ENCODE measurements at regions not wholly inside any gene's neighbourhood (a gene's known extent, or its start where the extent isn't known, plus 50 kb on each side); places are given as distances from the start of the nearest gene placed in this dataset.
"Not testable (repeated sequence)": the region's sequence is repeated elsewhere in the genome, so short reads cannot be mapped to it uniquely, and the experiment has no call there.

DNA sequence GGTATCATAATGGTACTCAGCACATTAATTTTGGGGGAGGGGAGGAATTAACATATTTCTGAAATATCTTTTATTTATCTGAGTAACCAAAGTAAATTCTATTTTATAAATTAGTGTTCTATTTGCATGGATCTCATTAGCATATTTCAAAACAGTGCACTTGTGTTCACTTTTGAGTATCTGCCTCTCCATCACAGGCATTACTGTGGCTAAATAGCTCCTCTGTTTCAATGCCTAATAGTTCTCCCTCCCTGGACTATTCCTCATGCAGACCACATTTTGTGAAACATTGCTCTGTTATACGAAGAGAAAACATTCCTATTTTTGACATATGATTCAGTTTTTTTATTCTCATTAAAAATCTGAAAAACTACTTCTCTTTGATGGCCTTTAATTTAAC, 1127.8 kb downstream of the TUSC7 start:
- Mint-ChIP-seq H3K9me3 (peaks cover 0 to 10% (median 2%) of the 10 kb centered on the region in 9 donors), H3K4me3 (no peak overlapping the region), H3K4me1 (no peaks in the 10 kb centered on the region), H3K27ac (no peak overlapping the region), H3K36me3 (no peaks in the 10 kb centered on the region), H3K27me3 (no peaks in the 10 kb centered on the region)
- ATAC-seq (no peak), DNase-seq (no peak)
- POLR2A ChIA-PET: no interaction called here

- POLR2A ChIA-PET: no interaction called here
Measured at GRCh38 chr3:117842086-117842485, 1132.5 kb downstream of the TUSC7 start.

GRCh38 chr3:117843356-117843755, 1133.8 kb downstream of the TUSC7 start:
- no peaks in the 10 kb centered on the region for H3K27me3 Mint-ChIP-seq
- POLR2A ChIA-PET: no interaction called here
- no peak overlapping the region for H3K4me3 Mint-ChIP-seq
- H3K27ac Mint-ChIP-seq: no peak overlapping the region
- H3K4me1 Mint-ChIP-seq: no peaks in the 10 kb centered on the region
- peaks cover 0 to 3% (median 0%) of the 10 kb centered on the region in 9 donors for H3K9me3 Mint-ChIP-seq
- no peak for ATAC-seq
- H3K36me3 Mint-ChIP-seq: no peaks in the 10 kb centered on the region
- DNase-seq: no peak

More at GRCh38 chr3:117842086-117842485, 1132.5 kb downstream of the TUSC7 start:
- Mint-ChIP-seq H3K4me1 (no peaks in the 10 kb centered on the region), H3K4me3 (no peak overlapping the region), H3K27ac (no peak overlapping the region), H3K36me3 (no peaks in the 10 kb centered on the region), H3K9me3 (peaks cover 0 to 8% (median 1%) of the 10 kb centered on the region in 9 donors), H3K27me3 (no peaks in the 10 kb centered on the region)
- no peak for DNase-seq
- no peak for ATAC-seq

DNA sequence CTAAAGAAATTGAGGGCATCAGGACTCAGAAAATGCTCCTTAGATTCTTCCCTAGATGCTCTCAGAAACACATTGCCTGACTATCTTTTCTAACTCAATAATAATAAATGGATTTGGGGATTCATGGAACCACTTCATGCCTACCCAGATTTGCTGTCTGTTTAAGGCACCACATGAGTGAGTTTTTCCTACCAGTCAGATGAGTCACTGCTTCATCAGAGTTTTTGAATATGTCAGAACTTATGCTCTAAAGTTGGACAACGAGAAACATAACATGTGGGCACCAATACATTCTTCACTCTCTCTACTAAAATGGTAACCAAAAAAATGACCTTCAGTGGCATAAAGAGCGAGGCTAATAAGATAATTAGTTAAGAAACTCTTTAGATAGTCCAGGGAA, 1135.1 kb downstream of the TUSC7 start:
- DNase-seq: no peak
- H3K9me3 Mint-ChIP-seq: peaks cover 0 to 3% (median 0%) of the 10 kb centered on the region in 9 donors

DNA sequence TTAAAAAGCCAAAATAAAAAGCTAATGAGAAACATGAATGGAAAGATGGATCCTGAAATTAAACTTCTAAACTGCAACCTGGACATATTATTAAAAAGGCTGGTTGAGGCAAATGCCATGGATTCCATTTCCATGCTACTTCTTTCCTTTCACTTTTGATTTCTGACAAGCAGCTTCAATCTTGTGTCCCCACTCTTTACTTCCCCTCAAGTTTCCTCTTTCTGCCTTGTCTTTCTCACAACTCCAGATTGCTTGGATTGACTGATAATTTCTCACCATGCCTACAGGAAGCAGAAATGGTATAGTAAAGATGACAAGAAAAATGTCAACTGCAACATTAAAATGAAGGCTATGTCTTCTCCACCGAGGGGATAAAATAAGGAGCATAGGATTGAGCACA, 1136.7 kb downstream of the TUSC7 start:
- no peak for DNase-seq
- no peak overlapping the region for H3K4me3 Mint-ChIP-seq

More for the DNA sequence above, 1135.1 kb downstream of the TUSC7 start:
- no peak for ATAC-seq
- no peaks in the 10 kb centered on the region for H3K36me3 Mint-ChIP-seq
- no peaks in the 10 kb centered on the region for H3K4me1 Mint-ChIP-seq
- H3K27me3 Mint-ChIP-seq: no peaks in the 10 kb centered on the region
- H3K4me3 Mint-ChIP-seq: no peak overlapping the region
- POLR2A ChIA-PET: no interaction called here
- no peak overlapping the region for H3K27ac Mint-ChIP-seq

DNA sequence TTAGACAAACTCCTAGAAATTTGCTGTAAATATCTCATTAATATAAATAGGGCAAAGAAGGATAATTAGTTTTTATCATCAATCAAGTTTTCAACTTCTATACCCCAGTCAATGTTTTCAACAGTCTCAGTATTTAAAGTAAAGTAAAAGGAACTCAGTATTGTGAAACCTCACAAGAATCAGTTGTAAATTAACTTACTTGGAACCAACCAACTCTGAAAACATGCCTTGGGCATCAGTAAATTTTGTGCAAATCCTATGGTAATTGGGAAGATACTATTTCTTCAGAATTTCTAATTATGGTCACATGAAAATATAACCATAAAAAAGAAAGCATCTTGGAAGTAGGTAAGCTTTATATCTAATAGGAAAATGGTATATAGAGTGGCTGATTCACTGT, 1139.0 kb downstream of the TUSC7 start:
- no peaks in the 10 kb centered on the region for H3K27me3 Mint-ChIP-seq

More for the DNA sequence above, 1136.7 kb downstream of the TUSC7 start:
- Mint-ChIP-seq H3K27ac (no peak overlapping the region), H3K36me3 (no peaks in the 10 kb centered on the region), H3K27me3 (no peaks in the 10 kb centered on the region), H3K9me3 (peaks cover 0 to 4% (median 0%) of the 10 kb centered on the region in 9 donors), H3K4me1 (no peaks in the 10 kb centered on the region)
- no peak for ATAC-seq
- POLR2A ChIA-PET: no interaction called here

GRCh38 chr3:117853923-117854668, 1144.5 kb downstream of the TUSC7 start:
- POLR2A ChIA-PET: no interaction called here
- DNase-seq (no peak), ATAC-seq (no peak)
- no peaks in the 10 kb centered on the region for H3K36me3 Mint-ChIP-seq
- H3K27ac Mint-ChIP-seq: no peak overlapping the region
- H3K9me3 Mint-ChIP-seq: peaks cover 0 to 12% (median 3%) of the 10 kb centered on the region in 9 donors
- no peaks in the 10 kb centered on the region for H3K27me3 Mint-ChIP-seq
- H3K4me3 Mint-ChIP-seq: no peak overlapping the region
- H3K4me1 Mint-ChIP-seq: no peaks in the 10 kb centered on the region

More for the DNA sequence above, 1139.0 kb downstream of the TUSC7 start:
- H3K36me3 Mint-ChIP-seq: no peaks in the 10 kb centered on the region
- DNase-seq (no peak), ATAC-seq (no peak)
- H3K9me3 Mint-ChIP-seq: peaks cover 0 to 12% (median 3%) of the 10 kb centered on the region in 9 donors
- H3K4me1 Mint-ChIP-seq: no peaks in the 10 kb centered on the region
- no peak overlapping the region for H3K4me3 Mint-ChIP-seq
- H3K27ac Mint-ChIP-seq: no peak overlapping the region
- POLR2A ChIA-PET: no interaction called here

- ATAC-seq (no peak), DNase-seq (no peak)
- Mint-ChIP-seq H3K36me3 (no peaks in the 10 kb centered on the region), H3K4me3 (no peak overlapping the region), H3K9me3 (peaks cover 0 to 23% (median 5%) of the 10 kb centered on the region in 9 donors), H3K27ac (no peak overlapping the region), H3K4me1 (no peaks in the 10 kb centered on the region), H3K27me3 (no peaks in the 10 kb centered on the region)
- POLR2A ChIA-PET: no interaction called here
Measured at GRCh38 chr3:117856354-117856753, 1146.8 kb downstream of the TUSC7 start.

GRCh38 chr3:117863146-117863545, 1153.6 kb downstream of the TUSC7 start:
- Mint-ChIP-seq H3K9me3 (peaks cover 0 to 23% (median 5%) of the 10 kb centered on the region in 9 donors), H3K4me3 (no peak overlapping the region), H3K27me3 (no peaks in the 10 kb centered on the region), H3K36me3 (no peaks in the 10 kb centered on the region), H3K4me1 (no peaks in the 10 kb centered on the region), H3K27ac (no peak overlapping the region)
- ATAC-seq: no peak
- POLR2A ChIA-PET: no interaction called here
- DNase-seq: no peak

- no peaks in the 10 kb centered on the region for H3K27me3 Mint-ChIP-seq
- H3K4me3 Mint-ChIP-seq: no peak overlapping the region
- peaks cover 0 to 17% (median 2%) of the 10 kb centered on the region in 9 donors for H3K9me3 Mint-ChIP-seq
- no peaks in the 10 kb centered on the region for H3K36me3 Mint-ChIP-seq
- H3K4me1 Mint-ChIP-seq: no peaks in the 10 kb centered on the region
- no peak for ATAC-seq
- POLR2A ChIA-PET: no interaction called here
- DNase-seq: no peak
- H3K27ac Mint-ChIP-seq: no peak overlapping the region
Measured at GRCh38 chr3:117865338-117865737, 1155.8 kb downstream of the TUSC7 start.

GRCh38 chr3:117868766-117869165, 1159.2 kb downstream of the TUSC7 start:
- POLR2A ChIA-PET: no interaction called here
- H3K36me3 Mint-ChIP-seq: no peaks in the 10 kb centered on the region
- peaks cover 0 to 17% (median 0%) of the 10 kb centered on the region in 9 donors for H3K9me3 Mint-ChIP-seq
- ATAC-seq (no peak), DNase-seq (no peak)
- H3K4me1 Mint-ChIP-seq: no peaks in the 10 kb centered on the region
- no peaks in the 10 kb centered on the region for H3K27me3 Mint-ChIP-seq
- H3K27ac Mint-ChIP-seq: no peak overlapping the region
- no peak overlapping the region for H3K4me3 Mint-ChIP-seq

- Mint-ChIP-seq H3K4me3 (no peak overlapping the region), H3K9me3 (peaks cover 0 to 17% (median 5%) of the 10 kb centered on the region in 9 donors), H3K36me3 (peaks cover 0 to 5% (median 0%) of the 10 kb centered on the region in 3 donors), H3K27me3 (no peaks in the 10 kb centered on the region), H3K4me1 (no peaks in the 10 kb centered on the region), H3K27ac (no peak overlapping the region)
- DNase-seq (no peak), ATAC-seq (no peak)
- POLR2A ChIA-PET: no interaction called here
Measured at GRCh38 chr3:117871934-117872333, 1162.4 kb downstream of the TUSC7 start.

DNA sequence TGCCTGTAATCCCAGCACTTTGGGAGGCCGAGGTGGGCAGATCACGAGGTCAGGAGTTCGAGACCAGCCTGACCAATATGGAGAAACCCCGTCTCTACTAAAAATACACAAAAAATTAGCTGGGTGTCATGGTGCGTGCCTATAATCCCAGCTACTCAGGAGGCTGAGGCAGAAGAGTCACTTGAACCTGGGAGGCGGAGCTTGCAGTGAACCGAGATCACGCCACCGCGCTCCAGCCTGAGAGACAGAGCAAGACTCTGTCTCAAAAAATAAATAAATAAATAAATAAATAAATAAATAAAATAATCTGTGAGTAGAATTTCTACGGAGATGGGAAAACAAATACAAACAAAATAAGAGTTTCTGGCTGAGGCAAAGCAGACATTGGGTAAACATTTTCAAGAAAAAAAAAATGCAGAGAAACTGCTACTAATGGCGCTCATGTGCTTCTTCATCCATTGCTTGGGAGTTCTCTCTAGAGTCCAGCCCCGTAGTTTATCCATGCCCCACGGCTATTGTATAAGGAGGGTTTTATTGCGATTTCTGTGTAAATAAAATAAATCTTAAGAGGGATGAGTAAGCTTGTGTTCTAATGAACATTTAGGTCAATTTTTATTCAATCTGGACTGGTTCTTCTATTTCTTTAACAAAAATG, 1161.9 kb downstream of the IGSF11 start:
- H3K27me3 Mint-ChIP-seq, H3K27ac Mint-ChIP-seq, DNase-seq, H3K4me3 Mint-ChIP-seq, H3K4me1 Mint-ChIP-seq, POLR2A ChIA-PET, H3K36me3 Mint-ChIP-seq, ATAC-seq: not testable (repeated sequence)
- peaks cover 0 to 17% (median 5%) of the 10 kb centered on the region in 9 donors for H3K9me3 Mint-ChIP-seq
